NOMO-1 treated with DMSO at 0.1 percent for 48 hours (cell line): ENCODE measurements at regions not wholly inside any gene's neighbourhood (a gene's known extent, or its start where the extent isn't known, plus 50 kb on each side); places are given as distances from the start of the nearest gene placed in this dataset.

Source experiments
- DNase-seq: peaks from one replicate; lab custom pipeline; 2025; ENCODE audit not compliant: unreplicated experiment; lab: John Stamatoyannopoulos, UW

DNA sequence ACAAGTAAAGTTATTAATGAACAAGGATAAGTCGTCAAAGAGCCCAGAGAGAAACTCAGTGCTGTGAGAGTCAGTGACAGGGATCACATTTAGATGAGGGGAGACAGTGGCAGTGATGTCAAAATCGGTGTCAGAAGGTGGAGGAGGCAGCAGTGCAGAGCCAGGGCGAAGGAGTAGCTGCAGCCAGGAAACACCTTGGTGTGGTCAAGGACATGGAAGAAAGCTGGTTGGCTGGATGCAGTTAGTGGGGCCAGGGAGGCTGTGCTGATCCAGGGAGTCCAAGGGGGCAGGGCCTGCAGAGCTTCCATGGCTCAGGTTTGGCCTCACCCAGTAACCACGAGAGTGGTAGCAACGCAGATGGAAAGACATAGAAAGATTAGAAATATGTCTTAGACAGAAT, 50.7 kb upstream of the ADORA2B start:
- no peak for DNase-seq

DNA sequence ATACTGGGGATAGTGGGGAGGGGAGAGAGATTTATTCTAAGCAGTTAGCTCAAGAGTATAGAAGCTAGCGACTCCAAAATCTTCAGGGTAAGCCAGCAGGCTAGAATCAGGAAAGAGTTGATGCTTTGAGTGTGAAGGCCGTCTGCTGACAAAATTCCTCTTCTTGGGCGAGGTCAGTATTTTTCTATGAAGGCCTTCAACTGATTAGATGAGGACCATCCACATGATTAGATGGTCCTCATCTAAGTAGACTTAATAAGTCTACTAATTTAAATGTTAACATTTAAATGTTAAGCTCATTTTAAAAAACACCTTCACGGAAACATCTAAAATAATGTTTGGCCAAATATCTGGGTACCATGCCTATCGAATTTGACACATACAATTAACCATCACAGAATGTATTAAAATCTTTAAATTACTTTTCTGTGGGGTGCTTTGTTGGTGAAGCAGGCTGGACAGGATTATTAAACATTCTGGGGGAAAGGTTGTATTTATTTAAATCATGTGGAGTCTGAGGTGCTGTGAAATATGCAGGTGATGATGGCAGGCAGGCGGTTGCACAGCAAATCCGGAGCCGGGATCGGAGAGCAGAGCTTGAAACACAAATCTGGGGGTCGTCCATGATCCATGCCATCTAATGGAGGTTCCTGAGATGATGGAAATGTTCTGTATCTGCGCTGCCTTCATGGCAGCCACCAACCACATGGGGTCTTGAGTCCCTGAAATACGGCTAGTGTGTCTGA, 49.8 kb upstream of the ADORA2B start:
- DNase-seq, result no peak
